Endothelial cell of umbilical vein (primary cell): ENCODE measurements at regions not wholly inside any gene's neighbourhood (a gene's known extent, or its start where the extent isn't known, plus 50 kb on each side); places are given as distances from the start of the nearest gene placed in this dataset.

Experiments used
- BruUV-seq: library from RNA; stranded (reverse); fragments of 400-500 nt; replicated peaks from 2 replicates; lab custom pipeline; 2021; lab: Mats Ljungman, UMichigan
- CTCF ChIA-PET: fragments of 300-600, 350-600 bp; sonication (Branson Sonifier 250); formaldehyde crosslinking; loops from one replicate; lab custom pipeline; 2021; ENCODE audit warnings: antibody characterized with exemption, inconsistent platforms; lab: Charles Lee
- POLR2A ChIA-PET: fragments of 300-600, 350-600 bp; sonication (Branson Sonifier 250); formaldehyde crosslinking; loops from one replicate; lab custom pipeline; 2021; ENCODE audit warnings: antibody characterized with exemption, inconsistent platforms; lab: Charles Lee
- DNase-seq: peaks from one replicate; pipeline ENCODE4 v3.0.0-alpha.2; 2011; ENCODE audit warnings: low read depth, low spot score
- FAIRE-seq: peaks from 2 replicates; lab custom pipeline; 2011; peaks lifted over from hg19 to GRCh38; lab: Jason Lieb, UNC
- H2AFZ ChIP-seq: 2 replicates; pipeline ENCODE4 v1.6.0; 2012; ENCODE audit warnings: low read depth, low read length, control low read depth, inconsistent platforms
- H3K27ac ChIP-seq: 2 replicates; pipeline ENCODE4 v1.5.1; 2011; ENCODE audit warnings: low read depth, mild to moderate bottlenecking, control low read depth, low read length, moderate library complexity; ENCODE audit not compliant: insufficient read depth
- H3K27me3 ChIP-seq, 2 experiments: 2 replicates each; pipeline versions ENCODE4 v1.6.0 to v1.6.1; 2011; ENCODE audit warnings: low read length in 2 of 2, mixed read lengths in 1 of 2; ENCODE audit not compliant: control insufficient read depth in 2 of 2, insufficient read depth in 2 of 2
- H3K36me3 ChIP-seq, 2 experiments: 2 replicates in 1 of 2; 3 replicates in 1 of 2; pipeline ENCODE4 v1.5.1; 2011; ENCODE audit warnings: low read length in 2 of 2, mild to moderate bottlenecking in 1 of 2, moderate library complexity in 1 of 2; ENCODE audit not compliant: control insufficient read depth in 2 of 2, insufficient read depth in 2 of 2; ENCODE audit errors: extremely low read depth in 1 of 2
- H3K4me1 ChIP-seq: 3 replicates; pipeline ENCODE4 v1.5.1; 2011; ENCODE audit warnings: mild to moderate bottlenecking, low read length; ENCODE audit not compliant: control insufficient read depth, insufficient read depth; ENCODE audit errors: extremely low read depth
- H3K4me2 ChIP-seq: 2 replicates; pipeline ENCODE4 v1.6.1; 2011; ENCODE audit warnings: low read length, control low read depth, mixed read lengths; ENCODE audit not compliant: insufficient read depth
- H3K4me3 ChIP-seq, 3 experiments: fragments of 200-600 bp in 1 of 3; sonication (generic), shearing (Covaris generic) in 1 of 3; replicated peaks in 1 of 3; 2 replicates each; pipeline ENCODE4 v1.5.1; 2011 to 2016; ENCODE audit warnings: control low read depth in 3 of 3, low read length in 3 of 3, mild to moderate bottlenecking in 2 of 3, inconsistent platforms in 1 of 3, low read depth in 1 of 3, moderate library complexity in 1 of 3; ENCODE audit not compliant: insufficient read depth in 1 of 3
- H3K79me2 ChIP-seq: 2 replicates; pipeline ENCODE4 v1.6.0; 2012; ENCODE audit warnings: low read length, inconsistent platforms; ENCODE audit not compliant: control insufficient read depth, insufficient read depth
- H3K9ac ChIP-seq: replicated peaks from 2 replicates; pipeline ENCODE3; 2011; ENCODE audit warnings: low read length, control low read depth; ENCODE audit not compliant: insufficient read depth; ENCODE audit errors: extremely low read depth
- H3K9me1 ChIP-seq: replicated peaks from 3 replicates; pipeline ENCODE4 v1.6.0; 2011; ENCODE audit warnings: mild to moderate bottlenecking, low read length; ENCODE audit not compliant: control insufficient read depth, insufficient read depth; ENCODE audit errors: extremely low read depth
- H3K9me3 ChIP-seq: replicated peaks from 2 replicates; pipeline ENCODE4 v1.5.1; 2012; ENCODE audit warnings: low read length, inconsistent platforms; ENCODE audit not compliant: control insufficient read depth, insufficient read depth
- H4K20me1 ChIP-seq: replicated peaks from 2 replicates; pipeline ENCODE3; 2011; ENCODE audit warnings: mild to moderate bottlenecking, low read length; ENCODE audit not compliant: control insufficient read depth, insufficient read depth; ENCODE audit errors: extremely low read depth
- CTCF ChIP-seq, 2 donors: IDR thresholded peaks; 1 replicate in 1 of 2; 2 replicates in 1 of 2; pipeline ENCODE4 v1.5.1; 2011; ENCODE audit warnings: low read length in 2 of 2, mild to moderate bottlenecking in 2 of 2, moderate library complexity in 2 of 2, control low read depth in 1 of 2, inconsistent platforms in 1 of 2, low read depth in 1 of 2; ENCODE audit not compliant: insufficient read depth in 1 of 2; ENCODE audit errors: extremely low read depth in 1 of 2
- EZH2 ChIP-seq: IDR thresholded peaks from 2 replicates; pipeline ENCODE4 v1.6.1; 2012; ENCODE audit warnings: borderline replicate concordance, low read depth, mild to moderate bottlenecking, moderate library complexity, low read length, inconsistent platforms; ENCODE audit not compliant: severe bottlenecking
- FOS ChIP-seq: IDR thresholded peaks from 2 replicates; pipeline ENCODE4 v1.6.1; 2011; ENCODE audit warnings: mild to moderate bottlenecking, low read length, moderate library complexity, borderline replicate concordance; ENCODE audit not compliant: insufficient read depth
- GATA2 ChIP-seq: IDR thresholded peaks from 2 replicates; pipeline ENCODE4 v1.7.0; 2011; ENCODE audit warnings: low read depth, mild to moderate bottlenecking, moderate library complexity, mixed read lengths, low read length; ENCODE audit not compliant: insufficient read length, insufficient read depth
- JUN ChIP-seq: IDR thresholded peaks from 2 replicates; pipeline ENCODE4 v1.6.1; 2011; ENCODE audit warnings: borderline replicate concordance, low read depth; ENCODE audit not compliant: insufficient read length, insufficient read depth
- MAX ChIP-seq: IDR thresholded peaks from 2 replicates; pipeline ENCODE4 v1.6.1; 2011; ENCODE audit not compliant: insufficient read depth, insufficient read length
- MYC ChIP-seq: IDR thresholded peaks from one replicate; pipeline ENCODE4 v1.6.1; 2011; ENCODE audit warnings: mild to moderate bottlenecking, low read depth, low read length
- POLR2A ChIP-seq: IDR thresholded peaks from 2 replicates; pipeline ENCODE4 v1.6.1; 2012; ENCODE audit warnings: low read depth, mild to moderate bottlenecking, control low read depth, low read length
- POLR2AphosphoS5 ChIP-seq: IDR thresholded peaks from 2 replicates; pipeline ENCODE4 v1.6.1; 2012; ENCODE audit warnings: low read depth, mild to moderate bottlenecking, control low read depth, low read length, moderate library complexity; ENCODE audit not compliant: insufficient read depth
- dilution Hi-C: fragments of 300-500 bp; cut with MboI; formaldehyde crosslinking; loops from one replicate; pipeline ENCODE4 v1.15.0; 2019; ENCODE audit warnings: low sequenced_read_pairs; ENCODE audit not compliant: extremely low pct_ligation_motif_present
- intact Hi-C: fragments of 100-400 bp; cut with micrococcal nuclease; formaldehyde crosslinking; loops from one replicate; pipeline ENCODE4 v1.10.0; 2022

GRCh38 chr1:69090170-69090569 lies 477.6 kb upstream of the LRRC7 start:
- intact Hi-C loops (no loop called here), dilution Hi-C loops (no loop called here)
- FAIRE-seq (no peak), DNase-seq (no peak)
- ChIA-PET CTCF (interaction anchor here (0.6 kb wide), 1 partner anchor 437 kb away, joined by 3 read pairs; no protein-coding TSS in a partner anchor), POLR2A (no interaction called here)
- H4K20me1 ChIP-seq = no peaks in the 10 kb centered on the region
- H2AFZ ChIP-seq = no peak overlapping the region
- H3K27ac ChIP-seq = no peak overlapping the region
- H3K4me2 ChIP-seq = no peak overlapping the region
- TF ChIP-seq POLR2AphosphoS5 (no peak), JUN (no peak), POLR2A (no peak), CTCF (IDR thresholded peaks at IDR 0.05; ENCODE audit: extremely low read depth in 1 of 2, insufficient read depth in 1 of 2, low read depth in 1 of 2, low read length in 2 of 2) (no peak), MAX (no peak), GATA2 (no peak), EZH2 (no peak), MYC (no peak), FOS (no peak)
- no peaks in the 10 kb centered on the region for H3K79me2 ChIP-seq
- H3K36me3 ChIP-seq = no peaks in the 10 kb centered on the region
- H3K4me1 ChIP-seq = no peaks in the 10 kb centered on the region
- H3K4me3 ChIP-seq = no peak overlapping the region
- H3K9ac ChIP-seq = no peak overlapping the region
- no peaks in the 10 kb centered on the region for H3K27me3 ChIP-seq
- H3K9me1 ChIP-seq = no peaks in the 10 kb centered on the region
- no TSS peak for BruUV-seq
- H3K9me3 ChIP-seq = no peaks in the 10 kb centered on the region
